ENCODE measurements at regions not wholly inside any gene's neighbourhood (a gene's known extent, or its start where the extent isn't known, plus 50 kb on each side); places are given as distances from the start of the nearest gene placed in this dataset.
"Not testable (repeated sequence)": the region's sequence is repeated elsewhere in the genome, so short reads cannot be mapped to it uniquely, and the experiment has no call there.

DNA sequence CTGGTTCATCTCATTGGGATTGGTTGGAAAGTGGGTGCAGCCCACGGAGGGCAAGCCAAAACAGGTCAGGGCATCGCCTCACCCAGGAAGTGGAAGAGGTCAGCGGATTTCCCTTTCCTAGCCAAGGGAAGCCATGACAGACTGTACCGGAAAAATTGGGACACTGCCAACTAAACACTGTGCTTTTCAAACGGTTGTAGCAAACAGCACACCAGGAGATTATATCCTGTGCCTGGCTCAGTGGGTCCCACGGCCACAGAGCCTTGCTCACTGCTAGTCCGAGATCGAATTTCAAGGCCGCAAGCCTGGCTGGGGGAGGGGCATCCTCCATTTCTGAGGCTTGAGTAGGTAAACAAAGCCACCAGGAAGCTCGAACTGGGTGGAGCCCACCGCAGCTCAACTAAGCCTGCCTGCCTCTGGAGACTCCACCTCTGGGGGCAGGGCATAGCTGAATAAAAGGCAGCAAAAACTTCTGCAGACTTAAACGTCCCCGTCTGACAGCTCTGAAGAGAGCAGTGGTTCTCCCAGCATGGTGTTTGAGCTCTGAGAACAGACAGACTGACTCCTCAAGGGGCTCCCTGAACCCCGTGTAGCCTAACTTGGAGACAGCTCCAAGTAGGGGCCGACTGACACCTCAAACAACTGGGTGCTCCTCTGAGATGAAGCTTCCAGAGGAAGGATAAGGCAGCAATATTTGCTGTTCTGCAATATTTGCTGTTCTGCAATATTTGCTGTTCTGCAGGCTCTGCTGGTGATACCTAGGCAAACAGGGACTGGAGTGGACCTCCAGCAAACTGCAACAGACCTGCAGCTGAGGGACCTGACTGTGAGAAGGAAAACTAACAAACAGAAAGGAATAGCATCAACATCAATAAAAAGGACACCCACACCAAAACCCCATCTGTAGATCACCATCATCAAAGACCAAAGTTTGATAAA is 191.0 kb upstream of the IRAK1BP1 start:
- not testable (repeated sequence) for H3K27ac ChIP-seq (ENCODE audit: low read length); DNase-seq (ENCODE audit: low read depth, low spot score); H3K4me1 ChIP-seq (ENCODE audit: control insufficient read depth, insufficient read depth, low read length); H3K4me3 ChIP-seq (ENCODE audit: low read length); H3K36me3 ChIP-seq (ENCODE audit: control insufficient read depth, insufficient read depth, low read length); H3K27me3 ChIP-seq (ENCODE audit: control insufficient read depth, insufficient read depth, low read length); H3K9me3 ChIP-seq (ENCODE audit: control insufficient read depth, insufficient read depth, low read length)
- WGBS (ENCODE audit: insufficient coverage, insufficient read length) = no CpG with 5 or more reads among the region's 15 CpGs

DNA sequence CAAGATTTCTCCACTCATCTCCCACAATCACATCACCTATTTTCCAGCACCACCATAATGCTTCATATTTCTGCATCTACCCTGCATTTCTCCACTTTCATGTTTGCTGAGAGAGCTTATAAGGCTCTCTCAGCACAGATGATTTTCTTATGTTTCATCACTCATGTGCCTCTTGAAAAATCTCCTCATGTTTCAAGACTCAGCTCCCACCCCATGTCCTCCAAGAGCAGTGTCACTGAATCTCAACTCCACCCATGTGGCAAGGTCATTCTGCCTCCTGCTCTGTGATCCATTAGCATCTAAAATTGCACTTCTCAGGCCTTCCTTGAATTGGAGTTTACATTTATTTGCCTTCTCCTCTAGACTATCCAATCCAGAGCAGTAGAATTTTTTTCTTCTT is 178.7 kb upstream of the IRAK1BP1 start:
- Histone ChIP-seq H3K27me3 (ENCODE audit: control insufficient read depth, insufficient read depth, low read length) (no peaks in the 10 kb centered on the region), H3K4me1 (ENCODE audit: control insufficient read depth, insufficient read depth, low read length) (no peaks in the 10 kb centered on the region), H3K4me3 (ENCODE audit: low read length) (no peak overlapping the region), H3K9me3 (ENCODE audit: control insufficient read depth, insufficient read depth, low read length) (no peaks in the 10 kb centered on the region), H3K36me3 (ENCODE audit: control insufficient read depth, insufficient read depth, low read length) (no peaks in the 10 kb centered on the region), H3K27ac (ENCODE audit: low read length) (no peak overlapping the region)
- DNase-seq (ENCODE audit: low read depth, low spot score) = no peak

DNA sequence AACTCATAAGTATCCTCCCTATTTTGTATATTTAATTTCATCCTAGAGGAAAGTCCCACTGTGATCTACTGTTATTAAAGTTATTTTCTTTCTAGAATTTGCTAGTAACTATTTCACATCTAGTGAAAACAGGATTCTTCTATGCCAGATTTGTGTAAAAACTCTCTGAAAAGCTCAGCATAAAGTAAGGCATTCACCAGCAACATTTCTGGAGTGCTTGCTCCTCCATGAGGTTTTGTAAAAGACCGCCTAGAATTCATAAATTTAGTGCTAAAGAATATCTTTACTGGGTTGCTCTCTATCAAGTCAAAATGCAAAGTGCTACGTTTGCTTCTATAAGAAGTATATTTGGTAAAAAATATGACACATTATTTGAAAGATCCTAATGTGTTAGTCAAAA is 173.5 kb upstream of the IRAK1BP1 start:
- no CpG with 5 or more reads among the region's 2 CpGs for WGBS (ENCODE audit: insufficient coverage, insufficient read length)
- Histone ChIP-seq H3K36me3 (ENCODE audit: control insufficient read depth, insufficient read depth, low read length) (no peaks in the 10 kb centered on the region), H3K4me3 (ENCODE audit: low read length) (no peak overlapping the region), H3K27me3 (ENCODE audit: control insufficient read depth, insufficient read depth, low read length) (no peaks in the 10 kb centered on the region), H3K9me3 (ENCODE audit: control insufficient read depth, insufficient read depth, low read length) (no peaks in the 10 kb centered on the region), H3K27ac (ENCODE audit: low read length) (no peak overlapping the region), H3K4me1 (ENCODE audit: control insufficient read depth, insufficient read depth, low read length) (no peaks in the 10 kb centered on the region)
- DNase-seq (ENCODE audit: low read depth, low spot score) = no peak

DNA sequence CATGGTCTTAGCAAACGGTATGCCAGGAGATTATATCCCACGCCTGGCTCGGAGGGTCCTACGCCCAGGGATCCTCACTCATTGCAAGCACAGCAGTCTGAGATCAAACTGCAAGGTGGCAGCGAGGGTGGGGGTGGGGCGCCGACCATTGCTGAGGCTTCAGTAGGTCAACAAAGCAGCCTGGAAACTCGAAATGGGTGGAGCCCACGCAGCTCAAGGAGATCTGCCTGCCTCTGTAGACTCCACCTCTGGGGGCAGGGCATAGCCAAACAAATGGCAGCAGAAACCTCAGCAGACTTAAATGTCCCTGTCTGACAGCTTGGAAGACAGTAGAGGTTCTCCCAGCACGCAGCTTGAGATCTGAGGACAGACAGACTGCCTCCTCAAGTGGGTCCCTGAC is 172.7 kb upstream of the IRAK1BP1 start:
- not testable (repeated sequence) for H3K27me3 ChIP-seq (ENCODE audit: control insufficient read depth, insufficient read depth, low read length); H3K4me1 ChIP-seq (ENCODE audit: control insufficient read depth, insufficient read depth, low read length); DNase-seq (ENCODE audit: low read depth, low spot score); H3K9me3 ChIP-seq (ENCODE audit: control insufficient read depth, insufficient read depth, low read length); H3K4me3 ChIP-seq (ENCODE audit: low read length); H3K27ac ChIP-seq (ENCODE audit: low read length); H3K36me3 ChIP-seq (ENCODE audit: control insufficient read depth, insufficient read depth, low read length)
- no CpG with 5 or more reads among the region's 10 CpGs for WGBS (ENCODE audit: insufficient coverage, insufficient read length)

DNA sequence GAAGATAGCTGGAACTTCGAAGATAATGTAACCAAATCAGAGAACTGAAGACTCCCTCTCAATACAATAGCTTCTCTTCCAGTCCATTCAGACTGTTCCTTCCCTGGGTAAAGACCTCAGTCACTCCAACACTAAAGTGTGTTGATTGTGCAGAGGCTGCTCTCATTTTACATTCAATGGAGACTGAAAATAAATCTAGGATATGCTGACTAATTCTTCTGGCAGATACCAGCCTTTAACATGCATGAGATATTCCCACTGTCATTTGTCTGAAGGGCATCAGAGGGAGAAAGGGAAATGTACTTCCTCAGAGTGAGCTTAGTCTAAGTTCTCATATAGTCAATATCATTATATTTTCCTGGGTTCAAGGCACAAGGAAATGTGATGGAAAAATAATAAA is 166.4 kb upstream of the IRAK1BP1 start:
- no peaks in the 10 kb centered on the region for H3K4me1 ChIP-seq (ENCODE audit: control insufficient read depth, insufficient read depth, low read length)
- no peak overlapping the region for H3K27ac ChIP-seq (ENCODE audit: low read length)
- H3K9me3 ChIP-seq (ENCODE audit: control insufficient read depth, insufficient read depth, low read length) = no peaks in the 10 kb centered on the region
- no peaks in the 10 kb centered on the region for H3K36me3 ChIP-seq (ENCODE audit: control insufficient read depth, insufficient read depth, low read length)
- no peak for DNase-seq (ENCODE audit: low read depth, low spot score)
- no peaks in the 10 kb centered on the region for H3K27me3 ChIP-seq (ENCODE audit: control insufficient read depth, insufficient read depth, low read length)
- WGBS (ENCODE audit: insufficient coverage, insufficient read length) = no CpG with 5 or more reads among the region's 1 CpG
- no peak overlapping the region for H3K4me3 ChIP-seq (ENCODE audit: low read length)

DNA sequence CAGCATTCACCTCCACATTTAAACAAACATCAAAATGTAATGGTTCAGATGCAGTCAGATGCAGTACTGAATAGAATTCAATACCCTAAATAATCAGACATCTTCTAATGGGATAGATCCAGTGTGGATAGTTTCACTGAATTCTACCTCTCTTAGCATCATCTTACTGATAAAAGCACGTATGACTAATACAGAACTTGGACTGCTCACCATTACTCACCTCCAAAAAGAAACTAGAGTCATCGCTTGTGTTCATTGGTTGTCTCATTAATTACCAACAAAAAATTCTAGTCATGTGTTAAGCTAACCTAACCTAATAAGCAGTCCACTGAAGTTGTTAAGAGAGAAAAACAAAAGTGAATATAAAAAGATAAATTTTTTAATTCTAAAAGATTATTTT is 165.9 kb upstream of the IRAK1BP1 start:
- H3K9me3 ChIP-seq (ENCODE audit: control insufficient read depth, insufficient read depth, low read length) = no peaks in the 10 kb centered on the region
- no peaks in the 10 kb centered on the region for H3K36me3 ChIP-seq (ENCODE audit: control insufficient read depth, insufficient read depth, low read length)
- no peak for DNase-seq (ENCODE audit: low read depth, low spot score)
- H3K4me3 ChIP-seq (ENCODE audit: low read length) = no peak overlapping the region
- WGBS (ENCODE audit: insufficient coverage, insufficient read length) = no CpG with 5 or more reads among the region's 2 CpGs
- H3K27ac ChIP-seq (ENCODE audit: low read length) = no peak overlapping the region
- no peaks in the 10 kb centered on the region for H3K4me1 ChIP-seq (ENCODE audit: control insufficient read depth, insufficient read depth, low read length)
- no peaks in the 10 kb centered on the region for H3K27me3 ChIP-seq (ENCODE audit: control insufficient read depth, insufficient read depth, low read length)

DNA sequence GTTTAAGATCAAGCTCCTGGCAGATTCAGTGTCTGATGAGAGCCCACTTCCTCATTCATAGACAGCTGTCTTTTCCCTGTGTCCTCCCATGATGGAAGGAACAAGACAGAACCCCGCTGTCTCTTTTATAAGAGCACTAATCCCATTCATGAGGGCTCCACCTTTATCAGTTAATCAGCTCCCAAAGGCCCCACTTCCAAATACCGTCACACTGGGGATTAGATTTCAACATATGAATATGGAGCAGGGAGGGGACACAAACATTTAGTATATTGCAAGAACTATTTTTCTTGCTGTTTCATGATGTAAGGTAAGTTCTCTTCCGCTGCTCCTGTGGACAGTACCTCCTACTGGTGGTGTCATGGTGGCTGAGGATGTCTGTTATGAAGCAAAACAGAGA is 158.3 kb upstream of the IRAK1BP1 start:
- DNase-seq (ENCODE audit: low read depth, low spot score) = no peak
- no peak overlapping the region for H3K27ac ChIP-seq (ENCODE audit: low read length)
- H3K4me3 ChIP-seq (ENCODE audit: low read length) = no peak overlapping the region
- no peaks in the 10 kb centered on the region for H3K9me3 ChIP-seq (ENCODE audit: control insufficient read depth, insufficient read depth, low read length)
- WGBS (ENCODE audit: insufficient coverage, insufficient read length) = no CpG with 5 or more reads among the region's 3 CpGs
- no peaks in the 10 kb centered on the region for H3K4me1 ChIP-seq (ENCODE audit: control insufficient read depth, insufficient read depth, low read length)
- H3K36me3 ChIP-seq (ENCODE audit: control insufficient read depth, insufficient read depth, low read length) = no peaks in the 10 kb centered on the region
- no peaks in the 10 kb centered on the region for H3K27me3 ChIP-seq (ENCODE audit: control insufficient read depth, insufficient read depth, low read length)

DNA sequence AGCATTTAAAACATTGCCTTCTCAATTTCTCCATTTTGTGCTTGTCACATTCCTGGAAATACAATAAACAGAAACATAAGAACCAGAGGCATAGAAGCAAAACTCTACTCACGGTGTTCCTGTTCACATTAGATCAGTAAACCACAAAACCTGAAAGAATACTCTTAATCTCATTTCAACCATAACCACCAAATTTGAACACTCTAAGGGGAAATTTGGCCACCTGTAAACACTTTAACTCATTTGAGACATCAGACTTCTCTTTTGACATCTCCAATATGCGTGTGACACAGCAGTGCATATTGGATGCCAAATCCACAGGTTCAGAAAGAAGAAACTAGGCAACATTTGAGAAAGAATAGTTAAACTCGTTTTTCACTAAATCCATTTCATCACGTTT is 153.8 kb upstream of the IRAK1BP1 start:
- H3K27me3 ChIP-seq (ENCODE audit: control insufficient read depth, insufficient read depth, low read length) = no peaks in the 10 kb centered on the region
- H3K36me3 ChIP-seq (ENCODE audit: control insufficient read depth, insufficient read depth, low read length) = no peaks in the 10 kb centered on the region
- H3K9me3 ChIP-seq (ENCODE audit: control insufficient read depth, insufficient read depth, low read length) = no peaks in the 10 kb centered on the region
- no peak for DNase-seq (ENCODE audit: low read depth, low spot score)
- no peak overlapping the region for H3K27ac ChIP-seq (ENCODE audit: low read length)
- no peak overlapping the region for H3K4me3 ChIP-seq (ENCODE audit: low read length)
- no CpG with 5 or more reads among the region's 4 CpGs for WGBS (ENCODE audit: insufficient coverage, insufficient read length)
- no peaks in the 10 kb centered on the region for H3K4me1 ChIP-seq (ENCODE audit: control insufficient read depth, insufficient read depth, low read length)

DNA sequence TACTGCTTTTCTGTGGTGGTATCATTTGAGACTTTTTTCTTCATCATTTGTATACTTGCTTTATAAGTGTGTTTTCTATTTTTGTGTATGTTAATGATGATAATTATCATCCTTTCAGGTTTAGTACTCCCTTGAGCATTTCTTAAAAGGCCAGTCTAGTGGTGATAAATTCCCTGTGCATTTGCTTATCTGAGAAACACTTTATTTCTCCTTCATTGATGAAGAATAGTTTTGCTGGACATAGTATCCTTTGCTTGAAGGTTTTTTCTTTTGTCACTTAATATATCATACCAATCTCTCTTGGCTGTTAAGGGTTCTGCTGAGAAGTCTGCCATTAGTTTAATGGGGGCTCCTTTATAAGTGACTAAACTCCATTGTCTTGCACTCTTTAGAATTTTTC is 123.2 kb upstream of the IRAK1BP1 start:
- Histone ChIP-seq H3K27me3 (ENCODE audit: control insufficient read depth, insufficient read depth, low read length) (no peaks in the 10 kb centered on the region), H3K4me1 (ENCODE audit: control insufficient read depth, insufficient read depth, low read length) (no peaks in the 10 kb centered on the region), H3K27ac (ENCODE audit: low read length) (no peak overlapping the region), H3K36me3 (ENCODE audit: control insufficient read depth, insufficient read depth, low read length) (no peaks in the 10 kb centered on the region), H3K4me3 (ENCODE audit: low read length) (no peak overlapping the region), H3K9me3 (ENCODE audit: control insufficient read depth, insufficient read depth, low read length) (no peaks in the 10 kb centered on the region)
- DNase-seq (ENCODE audit: low read depth, low spot score) = no peak

DNA sequence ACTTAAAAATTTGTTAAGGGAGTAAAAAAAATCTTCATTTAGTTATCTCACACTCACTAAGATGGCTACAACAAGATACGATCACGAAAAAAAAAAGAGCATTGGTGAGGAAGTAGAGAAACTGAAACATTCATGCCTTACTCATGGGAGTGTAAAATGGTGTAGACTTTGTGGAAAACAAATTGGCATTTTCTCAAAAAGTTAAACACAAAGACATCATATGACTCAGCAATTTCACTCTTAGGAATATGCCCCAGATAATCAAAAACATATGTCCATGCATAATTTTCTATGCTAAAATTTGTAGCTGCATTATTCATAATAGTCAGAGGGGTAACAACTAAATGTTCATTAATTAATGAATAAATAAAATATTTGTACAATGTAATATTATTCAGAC is 120.9 kb upstream of the IRAK1BP1 start:
- no peak for DNase-seq (ENCODE audit: low read depth, low spot score)
- H3K27ac ChIP-seq (ENCODE audit: low read length) = no peak overlapping the region

DNA sequence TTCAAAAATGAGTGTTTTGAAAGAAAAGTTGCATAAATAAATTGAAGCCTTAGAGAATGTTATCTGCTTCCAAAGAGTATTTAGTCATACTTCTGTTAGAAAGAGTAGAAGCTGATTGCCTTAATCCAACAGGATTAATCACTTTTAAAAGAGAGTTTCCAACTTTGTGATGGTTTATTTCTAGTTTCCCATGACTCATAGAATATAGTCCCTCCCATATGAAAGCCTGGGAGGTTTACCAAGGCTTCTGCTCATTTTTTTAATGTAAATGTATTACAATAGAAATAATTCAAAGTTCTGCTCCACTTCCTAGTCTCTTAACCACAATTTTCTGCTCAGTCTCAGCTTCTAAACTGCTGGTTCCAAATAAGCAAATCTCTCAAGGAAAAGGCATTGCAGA is 118.0 kb upstream of the IRAK1BP1 start:
- Histone ChIP-seq H3K4me3 (ENCODE audit: low read length) (no peak overlapping the region), H3K27me3 (ENCODE audit: control insufficient read depth, insufficient read depth, low read length) (no peaks in the 10 kb centered on the region), H3K27ac (ENCODE audit: low read length) (no peak overlapping the region), H3K4me1 (ENCODE audit: control insufficient read depth, insufficient read depth, low read length) (no peaks in the 10 kb centered on the region), H3K9me3 (ENCODE audit: control insufficient read depth, insufficient read depth, low read length) (no peaks in the 10 kb centered on the region), H3K36me3 (ENCODE audit: control insufficient read depth, insufficient read depth, low read length) (no peaks in the 10 kb centered on the region)
- no peak for DNase-seq (ENCODE audit: low read depth, low spot score)

More for the DNA sequence above, 120.9 kb upstream of the IRAK1BP1 start:
- H3K9me3 ChIP-seq (ENCODE audit: control insufficient read depth, insufficient read depth, low read length) = no peaks in the 10 kb centered on the region
- no peak overlapping the region for H3K4me3 ChIP-seq (ENCODE audit: low read length)
- no peaks in the 10 kb centered on the region for H3K36me3 ChIP-seq (ENCODE audit: control insufficient read depth, insufficient read depth, low read length)
- no peaks in the 10 kb centered on the region for H3K4me1 ChIP-seq (ENCODE audit: control insufficient read depth, insufficient read depth, low read length)
- H3K27me3 ChIP-seq (ENCODE audit: control insufficient read depth, insufficient read depth, low read length) = no peaks in the 10 kb centered on the region
- no CpG with 5 or more reads among the region's 2 CpGs for WGBS (ENCODE audit: insufficient coverage, insufficient read length)

Measured in iPS DF 6.9 (cell line).